HepG2 (cell line): ENCODE measurements at regions not wholly inside any gene's neighbourhood (a gene's known extent, or its start where the extent isn't known, plus 50 kb on each side); places are given as distances from the start of the nearest gene placed in this dataset.
"Not testable (repeated sequence)": the region's sequence is repeated elsewhere in the genome, so short reads cannot be mapped to it uniquely, and the experiment has no call there.

Source experiments
- ATAC-seq: fragments of 200-7000 bp; cut with Tn5 transposase; 3 replicates; pipeline ENCODE4 v1.9.1; 2020; ENCODE audit warnings: mild to moderate bottlenecking, moderate library complexity
- BruUV-seq: library from RNA; stranded (reverse); fragments of 400-500 nt; replicated peaks from 2 replicates; lab custom pipeline; 2021; lab: Mats Ljungman, UMichigan
- CTCF ChIA-PET: fragments of 300-600 bp; formaldehyde crosslinking; extraction: SDS; loops from one replicate; lab custom pipeline; 2021; ENCODE audit warnings: low total read pairs, inconsistent platforms, low intra/inter-chr PET ratio; lab: Yijun Ruan, JAX
- POLR2A ChIA-PET: fragments of 350-600 bp; sonication (Branson Sonifier 250); formaldehyde crosslinking; loops from one replicate; lab custom pipeline; 2020; ENCODE audit warnings: antibody characterized with exemption, inconsistent platforms; lab: Yijun Ruan, JAX
- DNase-seq: peaks from one replicate; pipeline ENCODE4 v3.0.0-alpha.2; 2015; ENCODE audit warnings: low spot score
- FAIRE-seq: peaks from 3 replicates; lab custom pipeline; 2011; peaks lifted over from hg19 to GRCh38; lab: Jason Lieb, UNC
- H2AFZ ChIP-seq: one replicate; pipeline ENCODE4 v1.6.1; 2011; ENCODE audit warnings: low read length, inconsistent platforms
- H3K27ac ChIP-seq: fragments of 300-600 bp; 3 replicates; pipeline ENCODE4 v1.8.0; 2011; ENCODE audit warnings: mixed run types, mild to moderate bottlenecking, mixed read lengths, low read length, inconsistent platforms; ENCODE audit not compliant: insufficient read depth; ENCODE audit errors: extremely low read length
- H3K27me3 ChIP-seq, 2 experiments: fragments of 200-600 bp in 1 of 2; 2 replicates in 1 of 2; 3 replicates in 1 of 2; pipeline versions ENCODE4 v1.6.0 to v1.8.0; 2011; ENCODE audit warnings: low read length in 2 of 2, mild to moderate bottlenecking in 2 of 2, moderate library complexity in 2 of 2, inconsistent platforms in 1 of 2; ENCODE audit not compliant: insufficient read depth in 2 of 2, control insufficient read depth in 1 of 2
- H3K36me3 ChIP-seq, 2 experiments: fragments of 200-600 bp in 1 of 2; replicated peaks in 1 of 2; 2 replicates in 1 of 2; 3 replicates in 1 of 2; pipeline versions ENCODE4 v1.5.1 to v1.8.0; 2011; ENCODE audit warnings: low read length in 2 of 2, inconsistent platforms in 1 of 2; ENCODE audit not compliant: insufficient read depth in 2 of 2, control insufficient read depth in 1 of 2
- H3K4me1 ChIP-seq: 2 replicates; pipeline ENCODE4 v1.5.1; 2012; ENCODE audit warnings: low read length, inconsistent platforms; ENCODE audit not compliant: insufficient read depth
- H3K4me2 ChIP-seq: 2 replicates; pipeline ENCODE4 v1.6.0; 2011; ENCODE audit warnings: low read depth, low read length, inconsistent platforms
- H3K4me3 ChIP-seq, 3 experiments: fragments of 200-600 bp in 1 of 3; sonication (generic), shearing (Covaris generic) in 1 of 3; replicated peaks in 1 of 3; 2 replicates each; pipeline ENCODE4 v1.5.1; 2011 to 2016; ENCODE audit warnings: low read length in 3 of 3, inconsistent platforms in 2 of 3, low read depth in 2 of 3, mild to moderate bottlenecking in 2 of 3, control low read depth in 1 of 3, mixed read lengths in 1 of 3; ENCODE audit not compliant: insufficient read depth in 1 of 3
- H3K79me2 ChIP-seq: one replicate; pipeline ENCODE4 v1.6.1; 2011; ENCODE audit warnings: low read length, inconsistent platforms; ENCODE audit not compliant: insufficient read depth
- H3K9ac ChIP-seq: 2 replicates; pipeline ENCODE4 v1.6.0; 2011; ENCODE audit warnings: mild to moderate bottlenecking, low read depth, low read length, inconsistent platforms; ENCODE audit not compliant: insufficient read depth
- H3K9me3 ChIP-seq: 2 replicates; pipeline ENCODE4 v1.5.1; 2012; ENCODE audit warnings: mild to moderate bottlenecking, low read length
- H4K20me1 ChIP-seq: 2 replicates; pipeline ENCODE4 v1.6.0; 2011; ENCODE audit warnings: inconsistent platforms, mild to moderate bottlenecking, low read length, moderate library complexity; ENCODE audit not compliant: insufficient read depth
- ADNP ChIP-seq: sonication (generic); formaldehyde crosslinking; IDR thresholded peaks from 2 replicates; pipeline ENCODE4 v1.4.0; 2020; ENCODE audit warnings: missing genetic modification reagents
- ATF2 ChIP-seq: sonication (generic); formaldehyde crosslinking; IDR thresholded peaks from 2 replicates; pipeline ENCODE4 v1.4.0; 2020; ENCODE audit warnings: missing genetic modification reagents
- HOXA7 ChIP-seq: sonication (generic); formaldehyde crosslinking; IDR thresholded peaks from 2 replicates; pipeline ENCODE4 v1.8.1; 2022; ENCODE audit warnings: mild to moderate bottlenecking, missing genetic modification reagents, moderate library complexity
- KDM3A ChIP-seq: IDR thresholded peaks from 2 replicates; pipeline ENCODE4 v1.6.1; 2018; ENCODE audit warnings: low read depth, missing compliant biosample characterization
- NCOA5 ChIP-seq: sonication (generic); formaldehyde crosslinking; IDR thresholded peaks from 2 replicates; pipeline ENCODE4 v1.4.0; 2020; ENCODE audit warnings: missing genetic modification reagents
- NPAS2 ChIP-seq: sonication (generic); formaldehyde crosslinking; IDR thresholded peaks from 2 replicates; pipeline ENCODE4 v1.8.0; 2022; ENCODE audit warnings: mild to moderate bottlenecking, missing genetic modification reagents, borderline replicate concordance
- PPARG ChIP-seq: conservative IDR thresholded peaks from 2 replicates; pipeline ENCODE4 v1.6.1; 2016; ENCODE audit warnings: missing biosample characterization, missing genetic modification reagents
- RAD21 ChIP-seq: fragments of 450-650 bp; formaldehyde crosslinking; IDR thresholded peaks from 2 replicates; pipeline ENCODE4 v1.5.0; 2020; ENCODE audit warnings: mild to moderate bottlenecking
- TEF ChIP-seq: sonication (generic); formaldehyde crosslinking; IDR thresholded peaks from 2 replicates; pipeline ENCODE4 v1.5.0; 2020; ENCODE audit warnings: missing genetic modification reagents
- ZNF124 ChIP-seq: sonication (generic); formaldehyde crosslinking; IDR thresholded peaks from 2 replicates; pipeline ENCODE4 v1.4.0; 2020; ENCODE audit warnings: missing genetic modification reagents
- ZNF30 ChIP-seq: sonication (generic); formaldehyde crosslinking; IDR thresholded peaks from 2 replicates; pipeline ENCODE4 v1.5.0; 2020; ENCODE audit warnings: mild to moderate bottlenecking, missing genetic modification reagents
- ZNF382 ChIP-seq: sonication (generic); formaldehyde crosslinking; IDR thresholded peaks from 2 replicates; pipeline ENCODE4 v1.5.0; 2020; ENCODE audit warnings: missing genetic modification reagents, mild to moderate bottlenecking, borderline replicate concordance
- ZNF672 ChIP-seq: sonication (generic); formaldehyde crosslinking; IDR thresholded peaks from 2 replicates; pipeline ENCODE4 v1.8.1; 2022; ENCODE audit warnings: missing genetic modification reagents
- ZSCAN25 ChIP-seq: sonication (generic); formaldehyde crosslinking; IDR thresholded peaks from 2 replicates; pipeline ENCODE4 v1.8.0; 2022; ENCODE audit warnings: mild to moderate bottlenecking, missing genetic modification reagents
- WGBS: methylation state at CpG from one replicate; pipeline ENCODE4 v1.1.6; 2017; ENCODE audit warnings: low lambda C conversion rate; 5-methylcytosine and 5-hydroxymethylcytosine counted together
- in situ Hi-C: cut with HindIII; loops from 2 replicates; pipeline ENCODE4 v1.10.0; 2017; ENCODE audit warnings: low pct_unique_long_range_greater_than_20kb; ENCODE audit not compliant: extremely low pct_ligation_motif_present
- intact Hi-C: fragments of 100-400 bp; cut with micrococcal nuclease; formaldehyde crosslinking; loops from one replicate; pipeline ENCODE4 v1.10.0; 2022; ENCODE audit not compliant: unreplicated experiment

- ChIA-PET POLR2A (no interaction called here), CTCF (no interaction called here)
- Histone ChIP-seq H3K4me1 (0 out of 2 replicates have a peak, but pooled peaks cover 8% of the 10 kb centered on the region), H2AFZ (no peak overlapping the region), H3K79me2 (no peaks in the 10 kb centered on the region), H3K4me3 (no peak overlapping the region), H3K4me2 (no peak overlapping the region), H3K9ac (no peak overlapping the region), H3K27me3 (peaks cover 11 to 58% of the 10 kb centered on the region in 2 experiments), H3K9me3 (no peaks in the 10 kb centered on the region), H4K20me1 (no peaks in the 10 kb centered on the region), H3K36me3 (no peaks in the 10 kb centered on the region), H3K27ac (no peak overlapping the region)
- intact Hi-C loops (no loop called here), in situ Hi-C loops (no loop called here)
- ATAC-seq (no peak), DNase-seq (no peak), FAIRE-seq (no peak)
- 34% methylated on average over 23 of the region's 33 CpGs for WGBS
- no TSS peak for BruUV-seq
- no peak for TF ChIP-seq RAD21 (CRISPR knock-in tag)
- TF ChIP-seq KDM3A = no peak
- TF ChIP-seq NCOA5 = no peak
- no peak for TF ChIP-seq ZNF382
- TF ChIP-seq TEF (CRISPR knock-in tag) = no peak
- TF ChIP-seq NPAS2 (CRISPR knock-in tag) = no peak
- no peak for TF ChIP-seq ZNF124 (CRISPR knock-in tag)
- no peak for TF ChIP-seq PPARG (CRISPR knock-in tag)
- TF ChIP-seq ZSCAN25 (CRISPR knock-in tag) = no peak
- no peak for TF ChIP-seq HOXA7 (CRISPR knock-in tag)
- no peak for TF ChIP-seq ZNF672 (CRISPR knock-in tag)
- no peak for TF ChIP-seq ATF2 (CRISPR knock-in tag)
- no peak for TF ChIP-seq ADNP (CRISPR knock-in tag)
- no peak for TF ChIP-seq ZNF30 (CRISPR knock-in tag)
Measured at GRCh38 chr22:45091254-45091854, 72.4 kb upstream of the NUP50 start.

GRCh38 chr22:45091875-45092274 is 71.8 kb upstream of the NUP50 start:
- H4K20me1 ChIP-seq, H3K4me3 ChIP-seq, H3K4me1 ChIP-seq, in situ Hi-C loops, CTCF ChIA-PET, intact Hi-C loops, BruUV-seq, H2AFZ ChIP-seq, POLR2A ChIA-PET, FAIRE-seq, ATAC-seq, H3K9ac ChIP-seq, H3K9me3 ChIP-seq, H3K79me2 ChIP-seq, H3K4me2 ChIP-seq, H3K36me3 ChIP-seq, DNase-seq, H3K27ac ChIP-seq: not testable (repeated sequence)
- WGBS = 66% methylated on average over 20 of the region's 20 CpGs
- peaks cover 11 to 57% of the 10 kb centered on the region in 2 experiments for H3K27me3 ChIP-seq
